GM12874 (cell line): ENCODE measurements at regions not wholly inside any gene's neighbourhood (a gene's known extent, or its start where the extent isn't known, plus 50 kb on each side); places are given as distances from the start of the nearest gene placed in this dataset.

ENCODE experiments used
- CTCF ChIP-seq: IDR thresholded peaks from 2 replicates; pipeline ENCODE4 v1.5.1; 2011; ENCODE audit warnings: low read depth, mild to moderate bottlenecking, control low read depth, low read length, moderate library complexity; ENCODE audit not compliant: insufficient read depth

- no peak for TF ChIP-seq CTCF
These were observed 818.9 kb upstream of the ACVR2A start for GRCh38 chr2:147025646-147026585.

- TF ChIP-seq CTCF, result no peak
These were observed 825.5 kb upstream of the ACVR2A start for GRCh38 chr2:147019311-147019710.

- TF ChIP-seq CTCF, result no peak
These were observed 826.7 kb upstream of the ACVR2A start for GRCh38 chr2:147017951-147018645.

- TF ChIP-seq CTCF, result no peak
These were observed 828.6 kb upstream of the ACVR2A start for GRCh38 chr2:147016181-147016580.

- no peak for TF ChIP-seq CTCF
These were observed 829.2 kb upstream of the ACVR2A start for GRCh38 chr2:147015591-147015990.

GRCh38 chr2:147013696-147014392 is 831.0 kb upstream of the ACVR2A start:
- no peak for TF ChIP-seq CTCF

GRCh38 chr2:147008481-147008880 is 836.3 kb upstream of the ACVR2A start:
- TF ChIP-seq CTCF, result no peak
